ENCODE measurements at regions not wholly inside any gene's neighbourhood (a gene's known extent, or its start where the extent isn't known, plus 50 kb on each side); places are given as distances from the start of the nearest gene placed in this dataset.

DNA sequence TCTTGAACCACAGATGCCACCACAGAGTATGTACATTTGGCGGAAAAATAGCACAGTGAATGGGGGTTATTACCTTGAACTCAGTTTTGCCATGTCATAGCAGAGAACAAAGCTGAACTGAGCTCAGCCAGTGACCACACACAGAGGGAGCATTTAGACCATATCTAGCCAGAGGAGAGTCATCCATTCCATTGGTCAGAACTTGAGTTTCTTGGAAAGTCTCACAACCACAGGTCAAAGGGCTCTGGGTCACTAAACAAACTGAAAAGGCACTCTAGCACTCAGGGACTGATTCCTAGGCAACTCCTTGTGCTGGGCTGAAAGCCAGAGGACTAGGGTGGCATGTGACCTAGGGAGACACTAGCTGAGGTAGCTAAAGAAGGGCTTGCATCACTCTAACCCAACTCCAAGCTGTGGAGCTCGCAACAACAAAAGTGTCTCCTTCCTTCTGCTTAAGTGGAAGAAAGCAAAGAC, 239.7 kb upstream of the SEMA3D start:
- TF ChIP-seq, protein P1, sequence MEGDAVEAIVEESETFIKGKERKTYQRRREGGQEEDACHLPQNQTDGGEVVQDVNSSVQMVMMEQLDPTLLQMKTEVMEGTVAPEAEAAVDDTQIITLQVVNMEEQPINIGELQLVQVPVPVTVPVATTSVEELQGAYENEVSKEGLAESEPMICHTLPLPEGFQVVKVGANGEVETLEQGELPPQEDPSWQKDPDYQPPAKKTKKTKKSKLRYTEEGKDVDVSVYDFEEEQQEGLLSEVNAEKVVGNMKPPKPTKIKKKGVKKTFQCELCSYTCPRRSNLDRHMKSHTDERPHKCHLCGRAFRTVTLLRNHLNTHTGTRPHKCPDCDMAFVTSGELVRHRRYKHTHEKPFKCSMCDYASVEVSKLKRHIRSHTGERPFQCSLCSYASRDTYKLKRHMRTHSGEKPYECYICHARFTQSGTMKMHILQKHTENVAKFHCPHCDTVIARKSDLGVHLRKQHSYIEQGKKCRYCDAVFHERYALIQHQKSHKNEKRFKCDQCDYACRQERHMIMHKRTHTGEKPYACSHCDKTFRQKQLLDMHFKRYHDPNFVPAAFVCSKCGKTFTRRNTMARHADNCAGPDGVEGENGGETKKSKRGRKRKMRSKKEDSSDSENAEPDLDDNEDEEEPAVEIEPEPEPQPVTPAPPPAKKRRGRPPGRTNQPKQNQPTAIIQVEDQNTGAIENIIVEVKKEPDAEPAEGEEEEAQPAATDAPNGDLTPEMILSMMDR (IDR thresholded peaks at IDR 0.05), result no peak
- TF ChIP-seq PHF8 (IDR thresholded peaks at IDR 0.05; ENCODE audit: borderline replicate concordance, low read depth) (no peak), RFX5 (IDR thresholded peaks at IDR 0.05) (no peak), KDM1A (IDR thresholded peaks at IDR 0.05; ENCODE audit: low read depth) (no peak), POLR2A (IDR thresholded peaks at IDR 0.05; ENCODE audit: low read length) (no peak)

Data from A549 (cell line).